CD4-positive, alpha-beta T cell treated with Interleukin-15 for 4 hours (primary cell): ENCODE measurements at regions not wholly inside any gene's neighbourhood (a gene's known extent, or its start where the extent isn't known, plus 50 kb on each side); places are given as distances from the start of the nearest gene placed in this dataset.
"Not testable (repeated sequence)": the region's sequence is repeated elsewhere in the genome, so short reads cannot be mapped to it uniquely, and the experiment has no call there.

ENCODE experiments used
- DNase-seq: peaks from one replicate; pipeline ENCODE4 v3.0.0-alpha.2; 2020; ENCODE audit warnings: low spot score

DNA sequence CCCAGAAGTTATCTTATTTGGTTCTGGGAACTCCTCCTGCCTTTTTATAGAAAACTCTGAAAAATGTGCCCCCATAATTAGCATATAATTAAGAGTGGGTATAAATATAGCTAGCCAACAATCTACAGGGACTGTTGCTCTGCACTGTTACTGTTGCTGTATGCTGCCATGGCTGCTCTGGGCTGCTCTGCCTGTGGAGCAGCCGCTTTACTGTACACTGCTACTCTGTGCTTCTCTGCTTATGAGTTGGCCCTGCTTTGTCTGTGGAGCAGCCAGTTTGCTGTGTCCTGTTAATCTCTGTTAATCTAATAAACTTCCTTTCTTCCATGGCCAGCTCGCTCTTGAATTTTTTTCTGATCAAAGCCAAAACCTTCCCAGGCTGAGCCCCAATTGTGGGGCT, 2244.0 kb upstream of the ACO1 start:
- no peak for DNase-seq

DNA sequence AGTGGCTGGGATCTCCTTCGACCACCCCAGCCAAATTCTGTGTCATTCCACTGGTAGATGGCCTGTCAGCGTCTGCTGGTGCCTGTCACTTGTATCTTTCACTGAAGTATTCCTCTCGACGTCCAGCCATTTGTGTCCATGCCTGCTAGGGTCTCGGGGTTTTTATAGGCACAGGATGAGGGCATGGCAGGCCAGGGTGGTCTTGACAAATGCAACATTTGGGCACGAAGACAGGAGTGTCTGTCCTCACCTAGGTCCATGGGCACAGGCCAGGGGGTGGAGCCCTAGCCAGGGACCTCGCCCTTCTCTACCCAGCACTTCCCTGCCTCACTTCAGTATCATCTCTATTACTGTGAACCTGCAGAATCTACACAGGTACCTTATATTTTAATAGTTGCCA, 2223.9 kb upstream of the ACO1 start:
- DNase-seq, result no peak

DNA sequence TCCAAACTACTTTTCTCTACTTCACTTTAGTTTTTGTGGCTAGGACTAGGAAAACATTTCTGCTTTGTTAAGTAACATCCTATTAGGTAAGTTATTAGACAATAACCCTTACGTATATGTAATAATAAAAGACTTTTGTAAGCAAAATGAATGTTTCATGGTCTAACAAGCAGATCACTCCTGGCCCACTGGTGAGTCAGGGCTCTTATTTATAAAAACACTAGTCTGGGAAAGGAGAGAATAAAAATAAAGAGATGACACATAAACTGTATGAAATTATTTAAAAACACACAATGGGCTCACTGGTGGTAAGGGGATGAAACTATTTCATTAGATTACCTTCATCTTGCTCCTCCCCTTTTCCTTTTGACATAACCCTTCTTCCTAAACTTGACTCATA, 2212.2 kb upstream of the ACO1 start:
- DNase-seq, result no peak

DNA sequence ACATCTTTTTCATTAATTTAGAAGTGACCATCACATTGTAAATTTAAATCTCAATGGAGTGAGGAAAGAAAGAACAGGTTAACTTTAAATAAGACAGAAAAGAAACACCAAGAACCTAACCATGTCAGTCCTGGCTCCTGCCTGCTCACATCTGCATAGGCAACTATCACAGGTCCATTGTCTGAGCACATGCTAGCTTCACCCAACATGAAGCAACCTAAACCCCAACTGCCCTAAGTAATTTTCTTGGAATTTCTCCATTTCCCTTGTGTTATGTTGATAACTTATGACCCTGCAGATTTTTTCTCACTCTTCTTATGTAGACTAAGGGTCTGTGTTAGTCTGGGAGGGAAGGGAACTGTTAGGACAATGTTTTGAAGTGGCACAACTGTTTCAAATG, 2205.8 kb upstream of the ACO1 start:
- no peak for DNase-seq

DNA sequence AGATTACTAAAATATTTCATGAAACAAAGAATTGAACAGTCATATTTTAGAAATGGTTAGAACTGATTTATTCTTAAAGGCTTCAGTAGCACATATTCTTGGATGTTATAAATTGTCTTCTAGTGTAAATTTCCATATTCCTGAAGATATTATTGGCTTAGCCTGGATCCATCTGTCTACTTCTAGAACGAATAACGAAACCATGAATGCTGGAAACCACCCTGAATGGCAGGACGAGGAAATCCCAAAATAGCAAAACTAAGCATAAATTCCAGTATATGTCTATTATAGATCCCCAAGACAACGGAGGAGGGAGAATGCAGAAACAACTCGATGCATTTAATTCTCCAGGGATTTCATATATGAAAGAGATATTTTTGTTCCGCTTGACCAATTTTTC, 2191.0 kb upstream of the ACO1 start:
- DNase-seq, result no peak

DNA sequence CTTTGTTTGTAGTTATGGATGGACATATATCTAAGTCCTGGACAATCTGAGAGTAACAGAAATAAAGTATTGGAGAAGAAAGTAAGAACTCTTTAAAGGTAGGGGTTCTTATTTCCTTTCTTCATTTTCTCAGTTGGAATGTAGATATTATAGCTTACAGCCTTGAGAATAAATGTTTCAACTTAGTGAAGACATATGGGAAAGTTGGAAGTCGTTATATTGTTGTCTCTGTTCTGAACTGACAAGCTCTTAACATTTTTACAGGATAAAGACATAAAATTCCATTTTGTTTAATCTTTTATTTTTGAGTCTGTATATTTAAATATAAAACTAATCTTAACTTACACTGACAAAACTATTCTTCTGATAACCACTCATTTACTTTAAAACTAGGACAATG, 2187.5 kb upstream of the ACO1 start:
- DNase-seq, result no peak

DNA sequence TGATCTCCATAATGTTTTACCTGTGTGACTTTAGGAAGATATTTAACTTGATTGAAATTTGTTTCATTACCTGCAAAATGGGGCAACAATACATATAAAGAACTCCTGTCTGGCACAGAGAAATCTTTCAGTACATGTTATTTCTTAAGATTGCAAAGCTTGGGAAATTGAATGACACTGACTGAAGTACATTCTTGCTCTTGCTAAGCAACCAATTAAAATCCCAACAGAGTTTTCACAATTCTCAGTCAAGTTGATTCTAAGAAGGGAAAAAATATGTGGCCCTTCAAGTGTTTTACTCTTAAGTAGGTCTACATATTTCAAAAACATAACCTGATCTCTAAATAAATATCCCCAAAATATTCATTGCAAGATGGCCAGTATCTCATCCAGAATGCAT, 2187.0 kb upstream of the ACO1 start:
- no peak for DNase-seq

DNA sequence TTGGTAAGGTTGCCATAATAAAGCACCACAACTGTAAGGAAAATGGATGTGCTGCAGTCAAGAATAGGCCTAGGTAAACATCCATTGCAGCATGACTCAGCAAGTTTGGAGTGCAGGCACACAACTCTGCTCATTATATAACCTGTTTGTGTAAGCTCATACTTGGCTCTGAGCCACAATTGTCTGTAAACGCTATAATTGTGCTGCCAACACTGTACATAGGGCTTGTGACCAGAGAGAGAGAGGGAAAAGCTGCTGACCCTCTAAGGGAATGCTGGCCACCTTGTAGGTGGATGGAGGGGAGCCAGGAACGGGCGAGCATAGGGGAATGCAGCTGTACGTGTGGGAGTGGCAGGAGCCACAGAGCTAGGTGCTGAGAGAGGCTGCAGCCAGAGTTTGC, 2186.5 kb upstream of the ACO1 start:
- no peak for DNase-seq

DNA sequence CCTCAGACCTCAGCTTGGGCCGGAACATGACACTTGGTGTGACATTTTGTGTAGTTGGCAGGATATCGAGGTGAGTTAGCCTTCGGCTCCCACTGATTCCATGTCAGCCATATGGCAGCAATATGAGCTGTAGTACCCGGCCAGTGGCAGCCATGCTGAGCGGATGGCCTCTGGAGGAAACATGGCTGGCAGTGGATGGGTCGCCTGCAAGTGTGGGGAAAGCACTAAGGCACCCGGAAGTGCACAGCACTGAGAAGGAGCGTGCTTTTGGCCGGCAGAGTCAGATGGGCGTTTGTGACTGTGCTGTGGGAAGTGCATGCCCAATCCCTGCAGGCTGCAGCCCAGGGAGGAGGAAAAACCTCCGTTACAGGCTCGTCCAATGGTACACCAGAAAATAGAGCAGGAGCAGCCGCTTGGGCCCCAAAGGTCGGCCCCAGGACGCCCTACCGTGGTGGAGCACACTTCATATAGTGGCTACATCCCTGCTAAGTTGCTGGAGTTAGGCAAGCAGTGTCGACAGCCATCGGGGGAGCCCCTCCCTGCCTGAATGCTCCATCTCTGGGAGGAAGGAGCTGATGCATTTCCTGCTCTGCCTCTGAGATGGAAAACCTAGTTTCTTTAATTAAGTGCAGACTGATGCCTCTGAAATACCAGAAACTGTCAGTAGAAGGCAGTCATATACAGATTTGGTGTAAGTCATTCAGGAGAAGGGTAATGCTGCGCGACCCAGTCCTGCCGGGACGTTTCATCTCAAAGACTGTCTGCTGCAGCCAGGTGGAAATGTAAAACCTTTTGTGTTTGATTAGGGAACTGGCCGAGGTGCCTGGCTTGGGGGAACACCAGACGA, 2185.8 kb upstream of the ACO1 start:
- no peak for DNase-seq

DNA sequence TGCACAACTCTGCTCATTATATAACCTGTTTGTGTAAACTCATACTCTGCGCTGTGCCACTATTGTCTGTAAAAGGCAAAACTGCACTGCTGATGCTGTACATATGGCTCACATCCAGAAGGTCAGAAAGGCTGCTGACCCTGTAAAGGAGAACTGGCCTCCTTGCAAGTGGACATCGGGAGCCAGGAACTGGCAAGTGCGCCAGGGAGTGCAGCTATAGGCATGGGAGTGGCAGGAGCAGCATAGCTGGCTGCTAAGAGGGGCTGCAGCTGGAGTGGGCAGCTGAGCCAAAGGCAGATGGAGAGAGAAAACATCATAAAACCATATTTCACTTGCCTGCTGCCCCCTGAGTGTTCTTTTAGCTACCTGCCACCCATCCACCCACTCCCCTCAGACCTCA, 2183.4 kb upstream of the ACO1 start:
- DNase-seq, result no peak

DNA sequence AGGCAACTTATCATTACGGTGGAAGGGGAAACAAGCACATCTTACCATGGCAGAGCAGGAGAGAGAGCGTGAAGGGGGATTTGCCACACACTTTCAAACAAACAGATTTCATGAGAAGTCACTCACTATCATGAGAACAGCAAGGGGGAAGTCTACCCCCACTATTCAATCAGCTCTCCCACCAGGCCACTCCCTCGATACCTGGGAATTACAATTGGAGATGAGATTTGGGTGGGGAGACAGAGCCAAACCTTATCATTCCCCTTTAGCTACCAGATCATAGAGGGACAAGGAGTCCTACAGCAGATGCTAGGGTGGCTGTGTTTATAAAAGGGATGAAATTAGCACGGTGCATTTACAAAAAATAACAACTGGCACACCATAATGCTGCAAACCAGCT, 2149.4 kb upstream of the ACO1 start:
- no peak for DNase-seq

DNA sequence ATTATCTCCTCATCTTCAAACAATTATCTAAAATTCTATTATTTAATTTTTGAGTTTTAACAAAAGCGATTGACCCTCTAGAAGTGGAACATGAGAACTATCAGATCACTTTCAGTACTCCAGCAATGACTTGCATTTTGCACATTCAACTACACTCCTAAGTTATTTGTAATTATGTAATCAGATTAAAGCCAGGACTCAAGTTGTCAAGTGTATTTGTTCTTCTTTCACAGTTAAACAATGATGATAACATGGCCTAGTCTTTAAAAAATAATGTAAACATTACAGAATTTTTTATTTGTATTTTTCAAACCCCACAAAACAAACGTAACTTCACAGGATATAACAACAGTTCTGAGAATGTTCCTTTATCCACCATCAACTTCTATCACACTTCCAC, 2148.9 kb upstream of the ACO1 start:
- DNase-seq, result no peak

DNA sequence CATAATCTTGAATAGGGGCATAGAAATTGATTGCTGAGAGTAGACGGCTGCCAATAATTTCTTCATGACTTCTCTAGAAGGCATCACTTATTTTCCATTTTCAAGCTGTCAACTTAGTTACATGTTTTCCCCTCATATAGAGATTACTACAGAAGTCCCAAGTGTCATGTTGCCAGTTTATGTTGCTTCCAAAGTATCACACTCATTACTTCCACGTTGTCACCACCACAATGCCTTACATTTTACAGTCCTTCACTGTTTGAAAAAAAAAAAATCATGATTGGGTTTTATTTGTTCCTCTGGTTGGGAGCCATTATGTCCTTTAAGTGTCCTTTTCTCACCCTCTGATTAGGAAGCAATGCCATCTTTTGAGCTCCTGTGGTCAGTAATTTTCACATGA, 2144.6 kb upstream of the ACO1 start:
- DNase-seq, result no peak

DNA sequence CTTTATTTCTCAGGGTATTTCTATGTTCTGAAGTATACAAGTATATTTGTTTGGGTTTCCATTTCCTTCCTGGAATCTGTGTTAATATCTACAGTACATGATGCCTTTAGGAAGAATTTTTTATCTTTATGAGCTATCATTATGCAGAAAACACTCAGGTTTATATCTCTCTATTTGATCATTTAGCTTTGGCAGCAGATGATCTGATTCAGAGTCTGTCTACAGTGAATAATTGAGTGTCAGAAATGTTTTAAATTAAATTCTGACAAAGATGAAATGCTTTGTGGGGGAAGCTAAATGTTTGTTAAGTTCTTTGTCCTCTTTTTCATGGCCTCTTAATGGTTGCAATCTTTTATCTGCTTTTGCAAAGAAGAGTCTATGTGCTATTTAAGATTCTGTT, 2141.0 kb upstream of the ACO1 start:
- no peak for DNase-seq

DNA sequence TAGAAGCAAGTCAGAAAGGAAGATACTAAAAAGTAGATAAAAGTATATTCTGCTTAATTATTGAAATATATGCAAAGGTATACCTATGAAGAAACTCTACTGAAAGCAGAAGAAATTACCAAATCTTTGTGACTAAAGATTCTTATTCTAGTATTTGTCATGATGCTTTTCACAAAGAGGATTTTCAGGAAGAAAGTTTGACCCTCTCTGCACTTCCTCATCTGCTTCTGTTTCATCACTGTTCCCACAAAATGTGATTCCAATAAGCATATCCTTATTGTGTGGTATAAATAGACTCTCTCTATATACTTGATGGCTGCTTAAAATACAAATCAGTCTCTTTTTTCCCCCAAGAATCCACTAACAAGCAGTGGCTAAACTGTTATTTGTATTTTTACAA, 2139.6 kb upstream of the ACO1 start:
- DNase-seq, result no peak

DNA sequence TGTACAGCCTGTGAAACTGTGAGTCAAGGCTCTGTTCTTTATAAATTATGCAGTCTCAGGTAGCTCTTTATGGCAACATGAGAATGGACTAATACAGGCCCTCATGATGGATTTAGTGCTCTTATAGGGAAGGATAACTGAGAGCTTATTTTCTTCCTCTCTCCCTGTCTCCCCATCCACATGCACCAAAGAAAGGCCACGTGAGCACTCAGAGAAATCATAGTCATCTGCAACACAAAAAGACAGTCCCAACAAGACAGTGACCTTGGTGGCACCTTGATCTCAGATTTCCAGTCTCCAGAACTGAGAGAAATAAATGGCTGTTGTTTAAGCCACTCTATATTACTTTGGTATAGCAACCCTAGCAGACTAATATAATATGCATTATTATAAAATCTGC, 2133.6 kb upstream of the ACO1 start:
- no peak for DNase-seq

DNA sequence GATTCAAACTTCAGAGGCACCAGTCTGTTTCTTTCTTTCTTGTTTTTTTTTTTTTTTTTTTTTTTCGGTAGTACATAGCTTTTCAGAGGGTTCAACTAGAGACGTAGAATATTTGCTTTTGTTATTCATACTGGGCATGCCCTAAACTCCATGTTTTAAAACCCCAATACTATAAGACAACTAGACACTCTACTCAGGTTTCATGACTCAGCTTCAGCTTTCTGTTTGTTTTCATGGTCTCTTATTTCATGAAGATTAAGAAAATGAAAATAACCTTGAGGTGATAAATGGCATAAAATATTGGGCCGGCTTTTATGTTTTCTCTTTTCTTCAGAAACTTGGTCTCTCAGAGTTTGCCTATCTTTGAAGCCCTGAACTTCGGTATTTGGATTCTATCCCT, 2126.3 kb upstream of the ACO1 start:
- no peak for DNase-seq

DNA sequence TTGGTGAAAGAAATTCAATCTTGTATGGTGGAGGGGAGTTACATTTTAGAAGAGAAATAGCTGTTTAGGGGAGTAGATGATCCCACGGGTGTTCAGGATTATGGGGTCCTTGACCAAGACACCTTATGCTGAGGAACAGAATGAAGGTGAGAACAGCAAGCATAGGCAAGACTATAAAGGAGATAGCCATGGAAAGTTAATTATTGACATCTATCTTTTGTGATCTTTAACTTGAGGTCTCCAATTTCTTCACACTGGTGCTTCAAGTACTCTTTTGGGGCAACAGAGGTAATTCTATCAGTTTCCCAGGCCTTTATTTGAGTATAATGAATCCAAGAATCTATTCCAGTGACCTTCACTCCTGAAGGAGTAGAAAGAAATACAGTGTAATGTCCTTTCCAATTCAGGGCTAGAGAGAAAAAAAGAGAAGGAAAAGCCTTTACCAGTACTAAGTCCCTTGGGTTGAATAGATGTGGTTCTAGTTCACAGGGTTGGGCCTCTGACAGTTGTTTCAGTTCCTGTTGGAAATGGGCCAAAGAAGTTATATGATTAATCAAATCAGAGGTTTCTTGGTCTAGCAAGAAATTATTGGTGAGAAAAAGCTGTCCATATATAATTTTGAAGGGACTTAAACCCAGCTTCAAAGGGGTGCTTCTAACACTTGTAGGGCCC, 2104.1 kb upstream of the ACO1 start:
- no peak for DNase-seq

DNA sequence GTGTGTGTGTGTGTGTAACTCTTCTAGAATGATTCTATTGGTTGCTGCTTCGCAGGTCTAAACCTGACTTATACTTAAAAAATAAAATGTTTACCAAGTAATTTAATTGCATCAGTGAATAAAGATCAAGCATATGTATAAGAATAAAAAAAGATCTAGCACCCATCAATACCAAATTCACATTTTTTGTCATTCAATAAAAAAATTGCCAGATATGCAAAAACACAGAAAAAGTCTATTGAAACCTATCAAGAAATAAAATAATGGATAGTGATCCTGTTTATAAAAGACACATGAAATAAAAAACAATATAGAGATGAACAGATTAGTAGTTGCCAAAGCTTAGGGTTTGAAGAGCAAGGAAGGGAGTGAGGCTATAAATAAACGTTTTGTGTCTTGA, 2095.0 kb upstream of the ACO1 start:
- DNase-seq, result no peak

DNA sequence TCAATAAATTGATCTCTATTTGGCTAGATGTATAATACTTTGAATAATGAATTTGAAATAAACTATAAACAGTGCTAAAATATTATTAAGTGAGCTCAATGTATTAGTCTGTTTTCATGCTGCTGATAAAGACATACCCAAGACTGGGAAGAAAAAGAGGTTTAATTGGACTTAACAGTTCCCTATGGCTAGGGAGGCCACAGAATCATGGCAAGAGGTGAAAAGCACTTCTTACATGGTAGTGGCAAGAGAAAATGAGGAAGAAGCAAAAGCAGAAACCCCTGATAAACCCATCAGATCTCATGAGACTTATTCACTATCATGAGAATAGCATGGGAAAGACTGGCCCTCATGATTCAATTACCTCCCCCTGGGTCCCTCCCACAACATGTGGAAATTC, 2092.4 kb upstream of the ACO1 start:
- not testable (repeated sequence) for DNase-seq

DNA sequence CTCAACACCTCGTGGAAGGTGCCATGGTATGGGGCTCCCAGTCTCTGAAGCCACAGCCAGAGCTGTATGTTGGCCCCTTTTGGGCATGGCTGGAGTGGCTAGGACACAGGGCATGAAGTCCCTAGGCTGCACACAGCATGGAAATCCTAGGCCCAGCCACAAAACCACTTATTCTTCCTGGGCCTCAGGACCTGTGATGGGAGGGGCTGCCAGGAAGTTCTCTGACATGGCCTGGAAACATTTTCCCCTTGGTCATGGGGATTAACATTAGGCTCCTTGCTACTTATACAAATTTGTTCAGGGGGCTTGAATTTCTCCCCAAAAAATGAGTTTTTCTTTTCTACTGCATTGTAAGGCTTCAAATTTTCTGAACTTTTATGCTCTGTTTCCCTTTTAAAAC, 2091.2 kb upstream of the ACO1 start:
- no peak for DNase-seq

DNA sequence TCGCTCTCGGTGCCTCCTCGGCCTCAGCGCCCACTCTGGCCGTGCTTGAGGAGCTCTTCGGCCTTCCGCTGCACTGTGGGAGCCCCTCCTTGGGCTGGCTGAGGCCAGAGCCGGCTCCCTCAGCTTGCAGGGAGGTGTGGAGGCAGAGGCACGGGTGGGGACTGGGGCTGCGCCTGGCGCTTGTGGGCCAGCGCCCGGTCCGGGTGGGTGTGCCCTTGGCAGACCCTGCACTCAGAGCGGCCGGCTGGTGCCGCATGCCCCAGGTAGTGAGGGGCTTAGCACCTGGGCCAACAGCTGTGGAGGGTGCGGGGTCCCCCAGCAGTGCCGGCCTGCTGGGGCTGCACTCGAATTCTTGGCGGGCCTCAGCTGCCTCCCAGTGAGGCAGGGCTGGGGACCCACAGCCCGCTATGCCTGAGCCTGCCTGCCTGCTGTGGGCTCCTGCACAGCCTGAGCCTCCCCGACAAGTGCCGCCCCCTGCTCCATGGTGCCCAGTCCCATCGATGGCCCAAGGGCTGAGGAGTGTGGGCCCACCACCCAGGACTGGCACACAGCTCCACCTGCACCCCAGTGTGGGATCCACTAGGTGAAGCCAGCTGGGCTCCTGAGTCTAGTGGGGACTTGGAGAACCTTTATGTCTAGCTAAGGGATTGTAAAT, 2085.2 kb upstream of the ACO1 start:
- no peak for DNase-seq

DNA sequence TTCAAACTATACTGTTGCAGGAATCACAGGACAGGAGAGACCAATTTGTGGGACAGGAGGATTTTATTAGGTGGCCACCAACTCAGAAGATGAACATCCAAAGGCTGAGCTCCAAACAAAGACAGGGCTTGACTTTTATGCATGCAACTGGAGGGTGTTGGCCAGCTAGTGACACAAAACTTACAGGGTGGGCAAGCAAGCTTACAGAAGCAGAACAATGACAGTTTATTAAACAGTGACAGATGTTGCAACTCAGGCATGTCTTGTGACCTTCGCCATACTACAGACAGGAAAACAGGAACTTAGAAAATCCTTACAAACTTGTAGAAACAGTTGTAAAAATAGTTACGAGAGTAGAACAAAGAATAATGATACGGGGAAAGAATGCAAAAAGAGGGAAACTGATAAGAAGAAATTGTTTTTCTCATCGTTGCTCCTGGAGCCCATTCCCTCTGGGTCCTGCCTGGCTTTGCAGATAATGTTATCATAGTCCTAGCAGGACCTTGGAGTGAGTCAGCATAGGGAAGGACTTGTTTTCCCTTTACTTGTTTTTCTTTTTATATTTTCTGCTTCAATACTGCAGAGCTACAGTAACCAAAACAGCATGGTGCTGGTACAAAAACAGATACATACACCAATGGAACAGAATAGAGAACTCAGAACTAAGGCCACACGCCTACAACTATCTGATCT, 2083.0 kb upstream of the ACO1 start:
- DNase-seq, result no peak
